Activated T-cell treated with anti-CD3 and anti-CD28 coated beads for 24 hours (primary cell): ENCODE measurements at regions not wholly inside any gene's neighbourhood (a gene's known extent, or its start where the extent isn't known, plus 50 kb on each side); places are given as distances from the start of the nearest gene placed in this dataset.
"Not testable (repeated sequence)": the region's sequence is repeated elsewhere in the genome, so short reads cannot be mapped to it uniquely, and the experiment has no call there.

ENCODE experiments used
- DNase-seq: peaks from one replicate; pipeline ENCODE4 v3.0.0-alpha.2; 2020; ENCODE audit warnings: low read depth

DNA sequence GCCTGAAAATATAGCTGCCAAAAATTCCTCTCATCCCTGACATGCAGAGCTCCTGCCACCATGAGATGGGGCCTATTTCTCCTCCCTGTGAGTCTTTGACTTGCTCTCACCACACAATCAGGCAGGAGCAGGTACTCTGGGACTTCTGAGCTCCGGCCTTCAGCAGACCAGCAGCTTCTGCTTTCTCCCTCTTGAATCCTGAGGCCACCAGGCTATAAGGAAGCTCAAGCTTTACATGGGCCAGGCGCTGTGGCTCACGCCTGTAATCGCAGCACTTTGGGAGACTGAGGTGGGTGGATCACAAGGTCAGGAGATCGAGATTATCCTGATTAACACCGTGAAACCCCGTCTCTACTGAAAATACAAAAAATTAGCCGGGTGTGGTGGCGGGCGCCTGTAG lies 238.7 kb upstream of the RREB1 start:
- no peak for DNase-seq

DNA sequence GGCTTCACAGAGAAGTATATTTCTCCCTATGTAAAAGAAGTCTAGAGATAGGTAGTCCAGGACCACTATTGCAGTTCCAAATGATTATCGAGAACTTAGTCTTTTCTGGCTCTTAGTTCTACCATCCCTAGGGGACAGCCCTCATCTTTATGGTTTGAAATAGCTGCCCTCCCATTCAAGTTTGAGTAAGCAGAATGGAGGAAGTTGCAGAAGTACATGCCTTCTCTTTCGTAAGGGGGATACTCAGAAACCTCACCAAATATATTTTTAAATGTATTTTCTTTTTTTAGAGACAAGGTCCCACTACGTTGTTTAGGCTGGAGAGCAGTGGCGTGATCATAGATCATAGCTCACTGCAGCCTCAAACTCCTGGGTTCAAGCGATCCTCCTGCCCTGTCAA lies 236.8 kb upstream of the RREB1 start:
- DNase-seq: no peak

DNA sequence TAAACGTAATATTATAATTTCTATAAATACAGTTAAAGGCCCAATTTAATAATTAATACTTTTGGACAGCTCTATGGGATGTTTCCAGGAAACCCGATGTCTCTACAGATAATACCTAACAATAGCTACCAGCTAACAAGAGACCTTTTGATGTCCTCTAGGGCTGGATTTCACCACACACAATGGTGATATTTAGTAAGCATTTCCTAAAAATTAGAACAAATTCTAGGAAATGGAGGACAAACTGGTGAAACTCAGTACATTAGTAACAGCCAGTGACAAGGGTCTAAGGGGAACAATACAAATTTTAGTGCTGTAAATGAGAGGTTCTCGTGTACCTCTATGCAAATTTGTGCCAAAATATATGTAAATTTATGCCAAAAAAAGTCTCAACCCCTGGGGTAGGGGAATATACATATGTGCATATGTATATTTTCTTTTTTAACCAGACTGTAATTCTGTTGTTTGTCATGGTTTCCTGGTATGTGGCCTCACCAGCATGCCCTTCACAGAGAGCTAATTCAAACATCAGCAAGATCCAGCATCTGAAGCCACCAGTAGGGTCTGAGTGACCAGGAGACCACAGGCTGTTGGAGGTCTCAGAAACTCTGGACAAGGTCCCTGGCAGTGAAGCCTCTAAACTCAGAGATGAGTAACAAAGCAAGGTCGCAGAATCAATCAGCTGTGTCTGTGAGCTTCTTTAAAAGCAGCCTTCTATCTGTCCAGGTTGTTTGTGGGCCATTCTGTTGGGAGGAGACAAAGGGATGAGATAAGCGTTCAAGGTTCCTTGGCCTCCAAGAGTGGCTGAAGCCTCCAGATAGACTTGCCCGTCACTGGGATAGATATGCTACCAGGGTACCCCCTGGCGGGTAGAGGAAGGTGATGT lies 235.1 kb upstream of the RREB1 start:
- no peak for DNase-seq

DNA sequence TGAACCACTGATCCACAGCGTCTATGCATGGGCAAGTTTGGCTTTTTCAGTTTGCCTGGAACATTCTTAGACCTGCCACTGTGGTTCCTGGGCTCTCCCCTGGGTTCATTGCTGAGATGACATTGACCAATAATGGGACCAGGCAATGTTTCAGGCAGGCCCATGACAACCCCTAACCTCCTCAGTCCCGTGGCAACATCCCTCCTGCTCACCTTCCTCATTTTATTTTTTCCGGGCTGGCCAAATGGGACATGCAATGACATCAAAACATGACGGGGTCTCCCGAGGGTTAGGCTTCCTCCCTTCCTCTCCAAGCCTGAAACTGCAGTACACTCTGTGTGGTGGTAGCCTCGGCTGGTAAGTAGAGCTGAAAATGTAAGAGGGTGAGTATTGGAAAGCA lies 234.0 kb upstream of the RREB1 start:
- no peak for DNase-seq

DNA sequence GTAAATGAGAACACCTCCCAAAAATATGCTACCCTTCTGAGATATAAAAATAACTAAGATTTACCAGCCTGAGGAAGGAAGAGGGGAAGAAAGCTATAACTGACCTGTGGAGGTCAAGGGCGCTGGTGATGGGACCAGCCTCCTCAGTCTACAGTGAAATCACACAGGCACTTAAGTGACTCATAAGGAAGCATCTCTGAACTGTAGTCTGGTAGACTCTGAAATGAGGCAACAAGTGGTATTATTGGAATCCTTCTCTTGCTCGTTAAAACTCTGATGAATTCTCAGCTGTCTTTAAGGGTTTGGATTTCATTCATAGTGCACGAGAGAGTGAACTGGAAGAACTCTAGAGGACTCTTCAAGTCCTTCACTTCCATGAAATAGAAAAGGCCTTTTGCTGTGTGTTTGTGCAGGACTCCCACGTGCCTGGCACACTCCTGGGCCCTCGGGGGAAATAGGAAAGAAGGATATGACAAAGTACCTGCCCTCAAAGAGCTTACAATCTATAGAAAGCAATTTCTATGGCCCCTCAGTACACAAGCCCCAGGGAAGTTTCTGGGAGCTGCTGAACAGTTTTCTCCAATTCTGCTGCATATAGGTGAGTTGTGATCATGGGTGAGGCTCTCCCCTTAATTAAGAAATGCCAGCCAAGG lies 231.8 kb upstream of the RREB1 start:
- DNase-seq: no peak

DNA sequence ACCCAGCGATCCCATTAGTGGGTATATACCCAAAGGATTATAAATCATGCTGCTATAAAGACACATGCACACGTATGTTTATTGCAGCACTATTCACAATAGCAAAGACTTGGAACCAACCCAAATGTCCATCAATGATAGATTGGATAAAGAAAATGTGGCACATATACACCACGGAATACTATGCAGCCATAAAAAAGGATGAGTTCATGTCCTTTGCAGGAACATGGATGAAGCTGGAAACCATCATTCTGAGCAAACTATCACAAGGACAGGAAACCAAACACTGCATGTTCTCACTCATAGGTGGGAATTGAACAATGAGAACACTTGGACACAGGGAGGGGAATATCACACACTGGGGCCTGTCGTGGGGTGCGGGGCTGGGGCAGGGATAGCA lies 230.0 kb upstream of the RREB1 start:
- DNase-seq: not testable (repeated sequence)

DNA sequence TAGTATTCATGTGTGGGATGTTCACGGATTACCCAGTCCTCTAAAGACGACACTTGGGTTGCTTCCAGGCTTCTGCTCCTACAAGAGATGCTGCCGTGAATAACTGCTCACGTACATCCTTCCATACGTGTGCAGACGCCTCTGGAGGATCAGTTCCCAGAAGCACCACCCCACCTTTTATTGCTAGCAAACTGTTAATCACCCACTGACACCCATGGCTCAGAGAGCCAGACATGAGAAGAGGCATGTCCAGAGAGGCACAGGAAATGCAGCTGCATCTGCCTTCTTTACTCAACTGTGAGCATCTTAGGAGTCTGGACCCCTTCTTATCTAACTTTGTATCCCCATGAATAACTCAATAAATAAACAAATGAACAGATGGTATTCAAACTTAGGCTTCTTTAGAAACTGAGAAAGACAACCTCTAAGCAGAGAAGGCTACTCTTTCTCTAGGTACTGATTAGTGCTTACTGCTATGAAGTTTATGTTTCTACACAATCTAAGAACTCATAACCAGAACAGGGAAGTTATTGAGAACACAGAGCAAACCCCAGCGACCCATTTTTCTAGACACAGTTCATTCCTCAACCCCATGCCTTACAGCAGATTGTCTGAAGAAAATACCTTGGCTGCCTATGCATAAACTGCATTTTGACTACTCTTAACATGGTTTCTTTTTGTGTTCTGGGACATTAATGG lies 228.7 kb upstream of the RREB1 start:
- DNase-seq: no peak

DNA sequence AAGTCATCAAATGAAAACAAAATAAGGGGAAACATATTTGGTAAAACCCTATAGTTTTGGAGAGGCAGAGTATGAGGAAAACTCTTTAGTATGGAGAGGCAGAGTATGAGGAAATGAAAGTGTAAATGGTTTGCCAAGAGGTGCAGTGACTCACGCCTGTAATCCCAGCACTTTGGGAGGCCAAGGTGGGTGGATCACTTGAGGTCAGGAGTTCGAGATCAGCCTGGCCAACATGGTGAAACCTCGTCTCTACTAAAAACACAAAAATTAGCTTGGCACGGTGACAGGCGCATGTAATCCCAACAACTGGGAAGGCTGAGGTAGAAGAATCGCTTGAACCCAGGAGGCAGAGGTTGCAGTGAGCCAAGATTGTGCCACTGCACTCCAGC lies 228.2 kb upstream of the RREB1 start:
- not testable (repeated sequence) for DNase-seq

DNA sequence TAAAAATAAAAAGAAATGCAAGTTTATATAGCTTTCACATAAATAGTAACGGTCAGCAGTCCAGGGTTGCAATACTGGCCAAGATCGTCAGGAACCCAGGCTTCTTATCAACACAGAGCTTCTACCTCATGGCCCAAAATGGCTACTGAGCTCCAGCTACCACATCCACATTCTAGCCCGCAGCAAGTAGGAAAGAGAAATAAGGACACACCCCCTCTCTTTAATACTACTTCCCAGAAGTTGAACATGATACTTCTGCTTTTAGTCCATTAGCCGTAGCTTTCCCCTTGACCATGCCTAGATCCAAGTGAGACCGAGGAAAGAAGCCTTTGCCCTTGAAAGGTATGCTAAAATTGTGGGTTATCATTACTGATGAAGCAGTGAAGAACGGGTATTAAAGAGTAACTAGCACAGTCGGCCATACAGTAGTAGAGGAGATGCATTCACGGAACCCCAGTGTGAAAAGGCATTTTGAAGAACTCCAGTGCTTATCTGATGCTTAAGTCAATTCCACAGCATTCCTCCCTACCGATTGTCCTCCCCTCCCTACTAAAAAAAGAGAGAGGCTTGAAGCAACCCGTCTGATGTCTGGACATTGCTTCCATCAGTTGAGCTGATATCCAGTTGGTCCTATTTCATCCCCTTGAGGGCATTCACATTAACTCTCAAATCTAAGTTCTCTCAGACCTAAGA lies 226.9 kb upstream of the RREB1 start:
- no peak for DNase-seq

DNA sequence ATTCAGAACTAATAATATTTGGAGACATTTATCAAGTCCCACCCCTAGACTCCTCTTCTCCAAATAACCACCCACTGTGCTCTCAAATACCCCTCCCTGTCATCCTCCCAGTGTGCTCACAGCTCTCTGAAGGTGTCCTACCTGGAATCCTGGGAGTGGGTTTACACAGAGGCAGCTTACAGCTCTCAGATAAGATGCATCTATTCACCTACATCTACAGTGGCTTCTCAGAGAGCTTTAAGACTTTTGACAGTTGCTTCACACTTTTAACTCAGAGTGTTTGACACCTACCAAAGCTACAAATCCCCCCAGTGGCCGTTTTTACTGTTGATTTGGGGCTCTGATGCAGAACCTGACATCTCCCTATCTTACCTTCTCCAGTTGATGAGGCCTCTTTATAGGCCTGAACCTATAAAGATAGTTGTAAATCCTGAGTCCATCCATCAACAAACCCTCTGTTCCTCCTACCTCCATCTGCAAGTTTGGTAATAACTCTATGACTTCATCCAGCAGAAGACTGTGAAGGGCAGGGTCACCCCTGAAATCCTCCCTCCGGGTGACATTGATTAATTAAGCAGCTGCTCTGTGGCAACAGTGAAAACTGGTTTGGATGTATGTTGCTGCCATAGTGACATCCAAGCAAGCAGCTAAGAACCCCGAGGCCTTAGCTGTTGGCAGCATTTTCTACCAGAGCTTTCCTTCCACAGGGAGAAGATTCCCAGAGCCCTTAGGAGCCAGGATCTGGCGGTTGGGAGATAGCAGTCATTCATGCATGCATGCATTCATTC lies 226.1 kb upstream of the RREB1 start:
- no peak for DNase-seq

DNA sequence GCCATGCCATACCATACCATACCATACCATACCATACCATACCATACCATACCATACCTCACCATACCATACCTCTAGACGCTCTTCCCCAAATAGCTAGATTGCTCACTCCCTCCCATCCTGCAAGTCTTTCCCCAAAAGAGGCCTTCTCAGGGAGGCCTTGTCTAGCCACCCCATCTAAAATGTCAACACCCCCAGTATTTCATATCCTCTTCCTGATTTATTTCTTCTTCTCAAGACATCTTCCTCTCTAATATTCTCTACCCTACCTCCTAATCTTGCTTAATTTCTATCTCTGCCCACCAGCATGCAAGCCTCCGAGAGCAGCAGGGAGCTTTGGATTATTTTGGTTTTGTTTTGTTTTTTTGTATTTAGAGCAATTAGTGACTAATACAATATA lies 225.2 kb upstream of the RREB1 start:
- no peak for DNase-seq

DNA sequence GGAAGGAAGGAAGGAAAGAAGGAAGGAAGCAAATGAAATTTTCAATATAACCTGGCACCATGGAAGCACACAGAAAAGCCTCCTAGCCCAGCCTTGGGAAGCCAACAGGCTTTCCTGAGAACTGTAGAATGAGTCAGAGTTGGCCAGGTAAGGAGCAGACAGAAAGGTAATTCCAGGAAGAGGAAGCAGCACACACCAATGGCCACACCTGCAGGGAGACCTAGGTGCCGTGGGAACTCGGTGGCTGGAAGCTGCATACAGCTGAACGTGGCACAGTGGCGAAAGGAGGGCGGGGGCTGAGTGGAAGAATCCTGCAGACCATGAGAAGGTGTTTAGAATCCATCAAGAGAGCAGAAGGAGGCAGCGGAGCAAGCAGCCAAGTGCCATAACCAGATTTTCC lies 224.8 kb upstream of the RREB1 start:
- no peak for DNase-seq

DNA sequence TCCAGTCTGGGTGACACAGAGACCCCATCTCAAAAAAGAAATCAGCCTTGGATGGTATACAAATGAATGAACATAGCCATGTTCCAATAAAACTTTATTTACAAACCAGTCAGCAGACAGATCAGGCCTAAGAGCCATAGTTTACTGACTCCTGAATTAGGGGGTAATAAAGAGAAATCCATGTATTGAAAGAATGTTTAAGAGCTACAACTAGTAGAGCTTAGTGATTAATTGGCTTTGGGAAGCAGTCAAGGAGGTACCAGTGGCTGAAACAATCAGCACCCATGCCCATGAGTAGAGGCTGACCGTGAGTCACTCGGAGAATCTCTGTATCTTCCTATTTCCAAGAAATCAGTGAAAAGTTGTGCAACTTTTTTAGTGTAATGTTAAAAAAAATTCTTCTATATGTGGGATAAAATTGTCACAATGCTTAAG lies 223.6 kb upstream of the RREB1 start:
- no peak for DNase-seq

DNA sequence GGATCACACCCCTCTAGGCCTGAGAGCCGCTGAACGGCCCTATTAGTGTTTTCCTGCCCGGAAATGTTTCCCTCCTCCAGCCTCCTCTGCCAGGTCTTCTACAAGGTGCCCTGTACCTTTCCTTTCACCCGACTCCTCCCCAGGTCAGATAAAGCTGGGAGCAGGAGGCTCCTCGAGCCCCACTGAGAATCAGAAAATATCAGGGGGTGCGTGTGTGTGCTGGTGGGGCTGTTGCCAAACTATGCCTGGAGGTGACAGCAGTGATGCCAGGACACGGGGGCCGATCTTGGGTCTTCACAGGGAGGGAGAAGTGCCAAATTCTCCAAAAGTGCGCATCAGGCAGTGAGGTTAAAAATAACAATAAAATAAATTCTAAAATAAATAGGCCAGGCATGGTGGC lies 222.8 kb upstream of the RREB1 start:
- no peak for DNase-seq

DNA sequence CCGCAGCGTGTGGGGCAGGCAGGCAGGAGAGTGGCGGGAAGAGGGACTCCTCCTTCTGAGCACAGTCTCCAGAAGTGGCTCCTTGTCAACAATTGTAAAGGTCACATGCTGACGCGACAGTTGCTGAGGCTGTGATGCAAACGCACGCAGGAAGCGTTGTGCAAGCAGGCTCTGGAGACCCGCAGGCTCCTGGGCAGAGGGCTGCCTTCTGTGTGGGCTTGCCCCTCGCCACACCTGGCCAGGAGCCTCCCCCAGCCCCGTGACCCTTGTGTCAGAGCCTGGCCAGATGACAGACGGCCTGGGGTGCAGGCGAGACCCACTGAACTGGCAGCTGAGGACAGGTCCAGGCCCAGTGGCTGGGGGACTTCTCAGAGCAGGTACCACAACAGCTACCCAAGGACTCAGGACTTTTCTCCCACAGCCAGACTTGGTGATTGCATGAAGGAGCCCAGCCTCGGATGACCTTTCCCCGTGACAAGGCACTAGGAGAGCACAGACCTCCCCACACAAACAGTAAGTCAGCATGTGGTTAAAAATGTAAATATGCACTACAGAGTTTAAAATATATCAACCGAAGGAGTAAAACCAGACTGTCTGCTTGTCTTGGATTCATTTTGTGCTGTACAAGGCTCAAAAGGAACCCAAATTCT lies 222.1 kb upstream of the RREB1 start:
- no peak for DNase-seq

DNA sequence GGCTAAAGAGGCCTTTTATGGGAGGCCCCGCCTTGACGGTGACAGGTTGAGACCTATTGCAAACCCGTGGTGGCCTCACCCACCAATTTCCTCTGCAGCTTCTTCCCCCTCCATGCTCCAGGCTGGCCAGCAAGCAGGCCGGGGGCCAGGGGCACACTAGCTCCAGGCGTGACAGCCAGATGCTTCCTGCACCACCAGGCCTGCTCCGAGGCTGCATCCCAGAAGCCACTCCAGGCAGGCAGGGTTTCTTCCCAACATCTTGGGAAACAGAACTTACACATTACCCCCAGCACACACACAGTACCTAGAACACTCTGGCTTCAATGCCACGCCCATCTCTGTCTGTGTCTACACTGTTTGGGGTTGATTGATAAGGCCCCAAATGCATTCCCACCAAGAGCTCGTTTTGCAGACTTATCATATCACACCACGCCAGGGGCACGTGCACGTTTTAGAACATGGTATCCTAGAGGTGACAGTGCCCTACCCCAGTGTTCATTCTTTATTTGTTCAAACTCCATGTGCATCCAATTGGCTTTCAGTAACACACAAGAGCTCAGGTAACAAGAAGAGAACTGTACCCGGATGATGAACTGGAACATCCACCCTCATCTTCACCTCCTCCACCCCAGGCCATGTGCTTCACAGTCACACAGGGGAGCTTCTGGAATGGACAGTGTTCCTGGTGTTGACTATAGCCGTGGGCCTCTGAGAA lies 221.4 kb upstream of the RREB1 start:
- DNase-seq: no peak

DNA sequence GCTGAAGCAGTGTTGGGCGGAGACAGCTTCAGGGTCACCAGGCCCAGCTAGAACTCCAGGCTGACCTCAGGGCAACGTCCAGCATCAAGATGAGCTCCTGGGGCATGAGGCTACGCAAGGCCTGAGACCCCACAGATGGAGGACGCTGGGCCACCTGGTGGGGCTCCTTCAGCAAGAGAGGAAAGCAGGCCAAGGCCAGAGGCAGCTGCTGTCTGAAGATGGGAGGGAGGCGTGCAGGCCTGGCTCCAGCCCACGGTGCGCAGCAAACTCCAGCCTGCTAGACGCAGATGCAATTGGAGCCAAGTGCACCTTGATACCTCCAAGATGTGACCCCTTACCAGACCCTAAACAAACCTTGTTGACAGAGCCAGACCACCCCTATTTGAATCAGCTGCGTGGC lies 220.9 kb upstream of the RREB1 start:
- DNase-seq: no peak

DNA sequence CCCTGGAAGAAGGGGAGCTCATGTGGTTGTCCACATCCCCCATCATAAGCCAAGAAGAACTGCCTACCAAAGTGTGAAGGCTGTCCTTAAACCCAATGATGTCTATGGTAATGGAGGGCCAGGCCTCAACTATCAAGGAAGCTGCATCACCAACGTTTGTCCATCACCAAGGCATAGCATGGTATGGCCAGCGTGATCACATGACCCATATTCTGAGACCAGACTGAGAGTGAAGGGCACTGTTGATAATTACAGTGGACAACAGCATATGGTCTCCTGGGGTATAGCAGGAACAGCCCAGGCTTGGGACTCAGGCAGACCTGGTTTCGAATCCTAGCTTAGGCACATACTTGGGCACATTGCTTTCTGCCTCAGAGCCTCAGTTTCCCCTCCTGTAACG lies 218.2 kb upstream of the RREB1 start:
- no peak for DNase-seq

DNA sequence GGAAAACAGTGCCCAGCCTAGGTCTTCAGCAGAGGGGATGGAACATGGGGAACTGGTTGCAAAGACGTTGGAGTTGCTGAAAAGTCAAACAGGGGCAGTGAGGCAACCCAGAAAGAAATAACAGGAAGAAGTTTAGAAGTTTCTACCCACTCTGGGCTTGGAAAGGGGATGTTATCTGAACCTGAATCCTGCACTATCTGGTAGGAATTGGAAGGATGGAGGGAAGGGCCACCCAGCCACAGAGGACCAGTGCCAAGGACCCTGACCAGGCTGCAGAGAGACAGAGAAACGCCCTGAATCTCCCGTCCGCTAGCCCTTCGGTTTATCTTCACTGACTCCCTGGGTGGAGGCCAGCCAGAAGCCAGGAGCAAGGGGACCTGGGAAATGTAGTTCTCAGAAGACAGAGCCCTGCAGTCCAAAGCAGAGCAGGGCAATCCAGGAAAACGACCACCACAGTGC lies 217.3 kb upstream of the RREB1 start:
- no peak for DNase-seq

DNA sequence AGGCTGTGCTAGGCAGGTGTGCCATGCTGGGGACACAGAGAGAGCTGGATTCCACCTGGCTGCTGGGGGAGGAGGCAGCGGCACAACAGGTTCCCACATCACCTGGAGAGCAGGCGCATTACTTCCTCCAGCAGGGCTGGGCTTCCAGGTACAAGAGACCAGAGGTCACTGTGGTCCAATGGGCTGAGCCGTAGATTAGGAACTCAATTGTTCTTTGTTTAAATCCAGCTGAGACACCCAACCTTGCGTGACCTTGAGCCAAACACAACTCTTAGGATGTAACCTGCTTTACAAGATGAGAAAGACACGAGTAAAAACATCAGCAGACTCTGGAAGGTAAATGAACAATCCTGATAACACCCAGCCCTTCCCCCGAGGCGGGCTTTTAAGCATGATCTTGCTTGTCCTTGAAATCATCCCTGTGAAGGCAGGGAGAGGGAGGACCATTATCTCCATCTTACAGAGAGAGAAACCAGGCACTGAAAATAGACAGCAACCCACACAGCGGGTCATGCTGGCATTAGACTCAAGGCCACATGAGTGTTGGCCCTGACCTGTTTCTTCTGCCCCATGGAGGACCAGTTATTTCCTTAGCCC lies 216.5 kb upstream of the RREB1 start:
- DNase-seq: no peak
